ENCODE measurements at regions not wholly inside any gene's neighbourhood (a gene's known extent, or its start where the extent isn't known, plus 50 kb on each side); places are given as distances from the start of the nearest gene placed in this dataset.
"Not testable (repeated sequence)": the region's sequence is repeated elsewhere in the genome, so short reads cannot be mapped to it uniquely, and the experiment has no call there.

DNA sequence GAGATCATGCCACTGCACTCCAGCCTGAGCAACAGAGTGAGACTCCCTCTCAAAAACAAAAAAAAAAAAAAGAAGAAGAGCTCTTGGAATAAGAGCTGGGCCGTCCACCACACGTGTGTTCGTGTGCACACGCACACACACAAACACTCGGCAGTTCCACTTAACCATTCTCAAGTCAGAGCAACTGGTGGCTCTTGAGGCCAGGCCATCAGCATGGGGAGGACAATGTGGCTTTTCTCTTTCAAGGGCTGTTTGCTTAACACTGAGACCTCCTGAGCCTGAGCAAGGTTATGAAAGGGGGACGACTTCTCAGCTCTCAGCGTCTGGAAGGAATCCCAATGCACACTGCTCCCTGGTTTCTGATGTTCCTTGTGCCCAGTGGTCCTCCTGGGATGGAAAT is 444.9 kb downstream of the SOX9 start:
- DNase-seq = no peak

DNA sequence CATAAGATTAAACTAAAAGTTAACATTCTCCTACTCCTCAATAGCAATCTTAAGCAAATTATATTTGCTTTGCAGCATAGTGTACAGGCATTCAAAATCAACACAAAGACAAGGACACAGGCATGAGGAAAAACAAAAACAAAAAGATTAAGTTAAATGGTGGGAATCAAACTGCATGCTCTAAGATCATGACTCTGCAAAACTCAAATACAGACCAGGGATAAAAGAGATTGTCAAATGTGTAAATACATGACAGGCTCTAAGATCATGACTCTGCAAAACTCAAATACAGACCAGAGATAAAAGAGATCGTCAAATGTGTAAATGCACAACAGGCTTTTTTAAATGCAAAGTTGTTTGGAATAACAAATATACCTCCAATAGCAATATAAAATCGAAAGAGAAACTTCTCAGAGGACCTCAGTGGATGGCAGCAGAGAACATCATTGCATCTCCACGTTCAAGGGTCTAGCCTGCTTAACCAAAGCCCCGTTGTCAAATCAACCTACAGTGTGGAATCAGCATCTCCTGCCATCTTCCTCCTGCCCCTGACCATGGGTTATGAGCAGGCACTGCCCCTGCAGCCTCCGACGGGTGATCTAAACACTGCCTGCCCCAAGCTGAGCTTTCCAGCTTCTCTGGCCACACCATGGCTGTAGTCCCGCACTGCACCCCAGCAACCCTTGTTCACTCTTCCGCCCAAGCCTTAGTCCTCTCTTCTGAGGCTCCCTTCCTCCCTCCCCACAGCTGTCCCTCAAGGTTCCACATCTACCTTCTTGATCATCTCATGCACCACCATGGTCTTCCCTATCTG is 446.1 kb downstream of the SOX9 start:
- DNase-seq = no peak

DNA sequence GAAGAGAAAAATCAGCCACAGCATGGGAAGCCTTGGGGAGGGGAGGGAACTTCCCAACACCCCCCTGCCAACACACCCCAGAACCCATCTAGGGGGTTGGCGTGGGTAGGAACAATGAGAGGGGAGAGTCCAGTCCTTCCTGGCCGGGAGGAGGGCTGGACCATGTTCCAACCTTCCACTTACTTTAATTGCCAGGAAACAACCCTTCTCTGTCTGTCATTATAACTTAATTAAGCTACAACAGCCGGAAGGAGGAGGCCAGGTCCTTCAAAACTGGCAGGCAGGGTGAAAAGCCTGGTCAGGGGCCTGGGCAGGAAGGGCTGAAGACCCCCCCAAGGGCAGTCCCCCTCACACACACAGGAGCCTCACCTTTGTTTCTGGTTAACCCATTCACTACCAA is 447.0 kb downstream of the SOX9 start:
- DNase-seq = no peak

DNA sequence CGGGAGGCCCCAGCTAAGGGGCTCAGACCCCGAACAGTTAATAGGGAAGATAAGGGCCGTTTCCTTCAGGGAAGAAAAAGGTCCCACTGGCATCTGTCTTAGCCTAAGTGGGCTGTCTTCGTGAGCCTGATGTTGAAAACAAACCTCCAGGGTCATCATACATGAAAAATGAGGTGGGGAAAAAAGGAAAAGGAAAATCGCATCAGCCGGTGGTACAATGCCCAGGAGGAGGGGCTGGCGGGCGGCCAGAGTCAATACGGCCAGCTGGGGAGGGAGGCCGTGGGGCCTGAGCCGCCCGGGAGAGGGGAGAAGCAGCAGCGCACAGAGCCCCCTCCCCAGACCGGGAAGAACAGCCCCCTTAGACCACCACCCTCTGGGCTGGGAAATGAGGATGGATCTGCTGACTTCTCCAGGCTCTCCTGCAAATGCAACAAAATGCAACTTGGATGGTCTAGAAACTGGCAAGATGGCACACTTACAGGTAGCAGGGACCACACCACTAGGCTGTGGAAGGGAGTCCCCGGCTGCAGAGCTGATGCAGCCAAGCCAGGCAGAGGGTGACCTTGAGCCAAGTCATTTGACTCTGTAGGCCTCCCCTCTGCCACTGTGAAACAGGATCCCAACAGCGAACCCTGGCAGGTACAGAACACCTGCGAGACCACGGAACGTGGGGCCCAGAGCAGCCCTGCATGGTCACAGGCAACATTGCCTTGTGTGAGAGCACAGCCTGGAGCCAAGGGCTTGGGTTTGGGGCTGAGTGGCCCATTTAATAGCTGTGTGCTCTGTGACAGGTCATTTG is 448.5 kb downstream of the SOX9 start:
- no peak for DNase-seq

DNA sequence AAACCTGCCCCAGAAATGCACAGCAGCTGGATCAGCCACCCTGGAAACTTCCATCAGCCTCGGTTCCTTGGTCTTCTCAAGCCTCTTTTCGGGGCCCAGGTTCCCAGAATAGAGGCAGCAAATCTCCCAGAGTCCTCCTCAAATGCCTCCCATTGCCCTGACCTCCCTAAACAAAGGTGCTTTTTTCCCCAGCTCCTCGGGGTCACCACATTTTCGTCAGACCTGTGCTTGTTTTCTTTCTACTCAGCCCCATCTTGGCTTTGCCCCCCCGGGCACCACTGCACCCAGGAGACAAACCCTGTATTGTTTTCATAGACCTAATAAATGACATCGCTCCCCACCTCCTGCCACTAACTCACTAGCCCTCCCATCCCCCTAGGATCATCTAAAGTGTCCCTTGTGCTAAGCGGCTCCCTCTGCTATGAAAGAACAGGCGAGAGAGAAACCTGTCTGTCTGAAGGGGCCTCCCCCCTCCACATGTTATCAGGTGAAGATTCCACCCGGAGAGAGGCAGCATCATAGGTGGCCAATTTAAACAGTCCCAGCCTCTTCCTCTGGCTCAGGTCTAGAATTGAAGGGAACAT is 451.1 kb downstream of the SOX9 start:
- no peak for DNase-seq

DNA sequence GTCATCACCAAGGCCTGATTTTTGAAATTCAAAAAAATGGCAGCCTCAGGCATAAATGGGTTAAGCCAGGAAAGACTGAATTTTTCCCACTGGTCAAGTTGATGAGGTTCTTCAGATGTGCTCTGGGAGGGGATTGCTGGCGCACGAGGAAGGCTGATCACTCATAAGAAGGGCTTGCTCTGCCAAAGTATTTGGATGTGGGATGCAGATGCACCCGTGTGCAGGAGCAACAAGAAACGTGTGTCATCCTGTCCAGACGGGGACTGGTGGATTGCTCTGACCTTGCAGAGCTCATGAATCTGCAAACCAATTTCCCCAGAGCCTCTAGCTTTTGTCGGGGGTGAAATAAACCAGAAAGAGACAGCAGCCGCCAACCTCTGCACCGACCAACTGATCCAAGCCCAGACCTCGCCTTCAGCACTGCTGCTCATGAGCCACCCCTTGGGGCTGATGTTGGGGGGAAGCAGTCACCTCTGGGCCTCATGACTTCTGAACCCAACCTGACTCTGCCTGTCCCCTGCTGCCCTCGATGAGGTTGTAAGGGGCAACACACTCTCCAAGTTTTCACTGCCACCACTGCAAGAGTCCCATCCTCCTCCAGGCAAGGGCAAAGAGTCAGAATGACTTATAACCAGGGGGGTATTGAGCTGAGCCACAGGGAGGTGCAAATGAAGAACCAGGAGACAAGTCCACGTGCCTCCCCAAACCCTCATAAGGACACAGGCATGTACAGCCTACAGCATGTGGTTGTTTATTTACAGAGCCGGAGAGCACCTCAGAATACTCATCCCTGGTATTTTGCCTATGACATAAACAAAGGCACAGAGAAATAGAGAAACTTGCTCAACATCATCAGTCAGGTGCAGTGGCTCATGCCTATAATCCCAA is 452.0 kb downstream of the SOX9 start:
- no peak for DNase-seq

DNA sequence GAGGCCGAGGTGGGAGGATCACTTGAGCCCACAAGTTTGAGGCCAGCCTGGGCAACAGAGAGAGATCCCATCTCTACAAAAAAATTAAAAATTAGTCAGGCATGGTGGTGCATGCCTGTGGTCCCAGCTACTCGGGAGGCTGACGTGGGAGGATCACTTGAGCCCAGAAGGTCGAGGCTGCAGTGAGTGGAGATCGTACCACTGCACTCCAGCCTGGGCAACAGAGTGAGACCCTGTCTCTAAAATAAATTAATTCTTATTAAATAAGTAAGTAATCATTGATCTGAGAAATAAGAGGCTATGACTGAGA is 452.6 kb downstream of the SOX9 start:
- not testable (repeated sequence) for DNase-seq

DNA sequence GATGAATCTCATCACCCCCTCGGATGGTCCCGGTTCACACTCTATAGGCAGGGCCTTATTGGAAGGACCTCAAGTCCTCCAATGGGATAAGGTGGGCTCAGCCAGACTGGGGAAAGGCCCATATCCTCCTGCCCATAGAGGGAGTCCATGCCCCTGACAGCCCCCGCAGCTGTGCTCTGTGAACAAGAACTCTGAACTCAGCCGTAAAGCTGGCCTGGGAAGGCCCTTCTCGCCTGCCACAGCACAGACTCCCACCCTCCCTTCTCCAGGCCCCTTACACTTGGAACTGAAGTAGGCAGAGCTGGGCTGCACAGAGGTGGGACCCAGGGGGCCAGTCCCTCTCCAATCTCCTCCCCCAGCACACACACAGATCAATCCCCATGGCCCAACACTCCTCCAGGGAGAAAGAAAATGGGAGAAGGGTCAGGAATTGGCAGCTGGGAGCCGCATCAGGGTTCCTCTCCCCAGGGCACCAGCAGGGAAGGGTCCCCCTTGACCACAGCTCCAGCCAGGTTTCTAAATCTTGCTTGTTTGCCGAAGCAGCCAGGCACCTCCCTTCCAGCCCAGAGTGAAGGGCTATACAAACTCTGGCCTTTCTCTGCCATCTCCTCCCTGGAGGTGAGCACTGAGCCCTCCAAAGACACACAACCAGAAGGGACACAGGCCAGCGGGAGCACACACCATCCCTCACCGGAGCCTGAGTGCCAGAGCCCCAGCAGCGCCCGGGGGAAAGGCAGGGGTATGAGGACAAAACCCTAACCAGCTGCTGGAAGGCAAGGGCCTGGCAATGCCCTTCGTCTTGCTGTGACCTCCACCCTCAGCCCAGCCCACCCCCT is 454.1 kb downstream of the SOX9 start:
- DNase-seq = no peak

DNA sequence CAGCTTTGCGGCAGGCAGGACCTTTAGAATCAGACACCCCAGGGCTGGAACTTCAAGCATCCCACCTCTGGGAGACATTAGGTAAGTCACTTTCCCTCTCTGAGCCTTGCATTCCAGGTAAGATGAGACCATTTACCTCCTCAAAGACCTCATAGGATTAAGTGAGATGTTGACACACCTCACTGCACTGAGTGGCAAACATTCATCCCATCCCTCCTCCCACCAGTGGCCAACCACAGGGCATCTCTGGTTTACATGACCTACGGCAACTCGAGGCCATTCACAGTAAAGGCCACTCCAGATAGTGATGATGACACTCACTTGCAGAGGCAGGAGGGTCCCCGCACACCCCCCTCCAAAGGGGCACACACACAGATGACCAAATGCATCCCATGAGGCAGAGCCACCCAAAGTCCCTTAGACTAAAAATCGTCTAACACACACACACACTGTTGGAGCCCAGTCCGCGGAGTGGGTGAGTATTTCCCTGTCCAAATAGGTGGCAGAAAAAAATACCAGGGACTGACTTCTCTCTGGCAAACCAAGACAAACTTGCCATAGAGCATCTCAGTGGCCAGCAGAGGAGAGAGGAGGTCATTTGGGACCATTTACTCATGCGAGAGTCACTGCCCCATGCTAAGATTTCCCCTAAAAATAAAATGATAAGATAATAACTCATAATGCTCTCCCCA is 454.9 kb downstream of the SOX9 start:
- DNase-seq = no peak

DNA sequence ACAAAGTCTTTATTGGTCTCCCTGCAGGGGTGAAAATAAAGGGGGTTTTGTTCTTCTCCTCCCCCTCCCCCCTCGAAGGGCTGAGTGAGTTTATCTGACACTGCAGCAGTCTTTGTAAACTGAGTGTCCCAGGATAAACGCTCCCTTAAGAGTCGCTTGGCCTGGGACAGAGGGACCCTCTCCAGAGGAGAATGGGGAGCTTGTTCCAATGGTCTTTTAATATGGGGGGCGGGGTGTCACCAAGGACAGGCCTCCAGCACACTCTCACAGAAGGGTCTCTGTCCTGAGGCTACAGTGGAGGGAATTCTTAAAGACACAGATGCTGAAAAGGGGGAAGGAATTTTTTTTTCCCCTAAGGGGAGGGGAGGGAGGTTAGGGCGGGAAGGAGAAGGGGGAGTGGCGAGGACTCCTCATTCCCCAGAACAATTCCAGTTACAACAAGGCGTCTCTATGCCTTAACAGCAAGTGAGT is 455.5 kb downstream of the SOX9 start:
- no peak for DNase-seq

DNA sequence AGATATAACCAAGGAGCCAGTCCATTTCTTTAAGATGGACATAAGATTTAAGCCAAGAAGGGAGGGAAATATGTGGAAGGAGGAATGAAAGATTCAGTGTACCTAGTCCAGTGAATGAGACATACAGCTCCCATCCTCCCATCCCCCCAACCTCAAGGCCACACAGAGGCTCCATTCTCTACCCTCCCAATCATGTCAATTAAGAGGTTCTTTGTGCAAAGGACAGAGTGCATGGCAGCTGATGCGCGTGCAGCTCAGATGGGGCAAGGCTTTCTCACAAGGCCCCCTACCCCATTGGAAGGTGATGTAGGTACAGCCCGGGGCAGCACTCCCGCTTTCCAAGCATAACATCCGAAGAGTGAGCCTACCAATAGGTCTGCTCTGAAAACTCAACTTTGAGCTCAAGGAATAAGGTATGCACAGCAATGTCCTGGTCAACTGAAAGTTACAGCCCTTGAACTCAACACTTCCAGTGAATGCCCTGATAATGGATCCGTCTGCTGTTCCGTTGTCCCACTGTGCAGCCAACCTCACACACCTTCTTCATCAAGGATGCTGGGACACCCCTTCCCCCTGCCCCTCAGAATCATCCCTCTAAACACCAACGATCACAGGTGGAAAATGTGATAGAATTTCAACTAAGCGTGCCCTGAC is 458.1 kb downstream of the SOX9 start:
- no peak for DNase-seq

DNA sequence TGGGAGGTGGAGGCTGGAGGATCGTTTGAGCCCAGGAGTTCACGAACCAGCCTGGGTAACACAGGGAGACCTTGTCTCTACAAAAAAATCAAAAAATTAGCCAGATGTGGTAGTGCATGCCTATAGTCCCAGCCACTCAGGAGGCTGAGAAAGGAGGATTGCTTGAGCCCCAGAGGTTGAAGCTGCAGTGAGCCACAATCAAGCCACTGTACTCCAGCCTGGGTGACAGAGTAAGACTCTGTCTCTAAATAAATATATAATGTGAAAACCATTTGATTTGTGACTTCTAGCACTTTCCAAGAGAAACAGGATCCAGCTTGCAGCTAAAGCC is 459.1 kb downstream of the SOX9 start:
- DNase-seq = no peak

DNA sequence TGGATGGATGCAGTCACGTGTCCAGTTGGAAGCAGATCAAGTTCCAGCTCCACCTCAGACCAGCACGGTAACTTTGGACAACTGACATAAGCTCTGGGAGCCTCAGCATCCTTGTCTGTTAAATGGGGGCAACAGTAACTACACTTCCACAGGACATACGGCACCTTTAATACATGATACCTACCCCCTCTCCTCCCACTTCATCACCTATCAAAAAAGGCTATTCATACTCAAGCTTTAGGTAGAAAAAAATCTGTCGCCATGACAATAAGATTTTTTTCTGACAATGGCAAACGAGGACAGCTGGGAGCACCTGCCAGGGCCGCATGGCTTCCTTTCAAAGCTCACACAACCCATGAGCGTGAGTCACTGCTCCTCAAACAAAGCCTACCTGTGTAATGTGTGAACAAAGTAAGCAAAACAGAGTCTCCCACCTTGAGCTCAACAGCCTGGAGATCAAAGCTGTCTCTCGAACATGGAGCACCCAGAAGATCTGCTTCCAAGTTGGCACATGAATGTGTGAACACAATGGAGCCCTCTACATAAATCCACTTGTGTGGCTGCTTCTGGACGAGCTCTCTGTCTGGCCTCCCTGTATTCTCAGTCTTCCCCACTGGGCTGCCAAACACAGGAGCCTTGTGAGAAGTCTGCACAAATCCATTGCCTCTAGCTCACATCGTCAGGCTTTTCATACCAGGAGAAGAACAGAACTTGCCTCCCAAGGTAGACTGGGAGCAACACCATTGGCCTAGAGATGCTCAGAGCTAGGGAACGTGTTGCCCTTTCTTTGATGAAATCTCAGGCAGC is 459.7 kb downstream of the SOX9 start:
- no peak for DNase-seq

DNA sequence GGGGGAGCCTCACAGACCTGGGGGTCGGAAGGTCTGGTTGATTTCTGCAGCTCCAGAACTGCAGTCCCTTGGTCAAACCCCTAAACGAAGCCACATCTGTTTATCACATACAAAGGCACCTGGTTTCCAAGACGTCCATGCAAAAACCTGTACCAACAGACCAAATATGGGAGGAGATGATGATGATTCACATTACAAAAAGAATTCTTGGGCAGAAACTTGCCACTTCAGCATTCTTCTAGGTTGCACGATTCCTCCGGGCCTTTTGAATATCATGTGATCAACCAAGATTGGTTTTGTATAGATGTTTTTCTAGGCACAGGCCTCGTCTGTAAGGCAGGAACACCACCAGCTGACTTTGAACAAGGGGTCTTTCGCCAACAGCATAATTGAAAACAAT is 466.3 kb downstream of the SOX9 start:
- DNase-seq = no peak

DNA sequence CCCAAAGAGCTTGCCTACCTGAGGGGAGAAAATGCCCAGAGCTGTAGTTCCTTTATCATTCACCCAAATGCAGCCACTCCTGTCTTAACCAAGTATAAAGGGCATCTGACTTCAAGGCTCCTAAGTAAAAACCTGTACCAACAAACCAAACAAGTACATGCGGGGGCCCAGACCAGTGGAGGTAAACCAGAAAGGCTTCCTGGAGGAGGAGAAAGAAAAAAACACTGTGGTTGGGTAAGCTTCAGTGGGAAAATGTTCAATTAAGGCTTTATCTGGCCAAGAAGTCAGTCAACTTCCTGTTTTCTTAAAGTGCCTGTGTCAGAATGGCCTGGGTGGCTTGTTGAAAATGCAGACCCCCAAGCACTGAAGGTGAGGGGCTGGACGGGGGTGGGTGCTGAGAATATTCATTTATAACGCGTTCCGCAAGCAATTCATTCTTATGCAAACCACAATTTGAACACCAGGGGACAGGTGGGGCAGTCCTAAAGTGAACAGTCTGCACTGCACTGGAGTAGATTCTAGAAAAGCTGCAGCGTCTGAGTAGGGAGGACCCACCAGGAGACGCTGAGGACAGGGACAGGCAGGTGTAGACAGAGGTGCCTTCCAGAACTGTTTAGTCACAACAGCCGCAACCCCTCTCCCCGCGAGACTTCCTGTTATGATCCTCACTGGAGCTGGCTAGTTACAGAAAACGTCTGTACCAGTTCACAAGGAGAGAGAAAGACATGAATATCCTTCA is 467.1 kb downstream of the SOX9 start:
- DNase-seq = peak; percentile 14

DNA sequence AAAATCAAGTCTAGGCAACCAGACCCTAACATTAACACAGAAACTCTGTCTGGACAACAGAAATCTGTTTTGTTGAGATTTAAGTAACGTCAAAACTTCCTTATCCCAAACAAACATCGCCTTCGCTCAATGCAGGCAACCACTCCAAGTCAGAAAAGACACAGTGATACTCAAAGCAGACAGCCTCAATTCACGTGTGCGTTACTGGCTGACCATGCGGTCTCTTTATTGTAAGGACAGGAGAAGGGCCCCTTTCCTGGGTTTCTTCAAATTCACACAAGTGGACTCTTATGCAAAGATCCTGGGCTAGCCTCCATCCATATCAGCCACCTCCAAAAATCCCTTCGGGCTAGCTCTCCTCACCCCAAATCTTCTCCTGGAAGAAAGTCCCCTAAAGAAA is 467.7 kb downstream of the SOX9 start:
- DNase-seq = no peak

DNA sequence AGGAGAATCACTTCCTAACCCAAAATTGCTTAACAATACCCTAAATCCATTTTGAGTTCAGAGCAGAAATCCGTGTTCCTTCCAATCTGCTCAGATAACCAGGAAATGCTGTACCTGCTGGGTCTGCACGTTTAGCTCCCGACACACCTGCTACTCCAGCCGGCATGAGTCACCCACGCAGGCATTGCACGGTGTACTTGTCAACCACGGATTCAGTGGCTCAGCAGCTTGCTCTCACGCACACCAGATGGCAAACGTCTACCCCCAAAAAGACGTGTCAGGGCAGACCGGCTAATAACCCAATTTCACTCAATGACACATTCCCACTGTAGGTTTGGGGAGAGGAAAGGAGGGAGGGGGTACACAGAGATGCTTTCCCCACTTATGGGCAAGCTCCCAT is 468.1 kb downstream of the SOX9 start:
- peak; percentile 39 for DNase-seq

DNA sequence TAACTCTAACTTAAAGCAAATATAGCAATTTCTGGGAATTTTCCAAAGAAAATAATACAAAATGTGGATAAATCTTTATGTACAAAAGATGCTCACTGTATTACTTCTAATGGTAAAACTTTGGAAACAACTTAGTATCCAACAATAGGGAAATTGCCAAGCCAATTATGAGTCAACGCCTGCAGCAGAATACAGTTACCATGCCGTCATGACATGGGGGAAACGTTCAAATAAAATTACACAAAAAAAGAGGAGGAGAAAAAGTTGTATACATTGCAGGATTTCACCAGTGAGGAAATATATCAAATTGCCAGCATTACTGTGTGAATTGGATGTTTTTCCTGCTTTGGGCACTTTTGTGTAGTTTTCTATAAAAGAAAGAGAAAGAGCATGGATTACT is 469.6 kb downstream of the SOX9 start:
- DNase-seq = no peak

DNA sequence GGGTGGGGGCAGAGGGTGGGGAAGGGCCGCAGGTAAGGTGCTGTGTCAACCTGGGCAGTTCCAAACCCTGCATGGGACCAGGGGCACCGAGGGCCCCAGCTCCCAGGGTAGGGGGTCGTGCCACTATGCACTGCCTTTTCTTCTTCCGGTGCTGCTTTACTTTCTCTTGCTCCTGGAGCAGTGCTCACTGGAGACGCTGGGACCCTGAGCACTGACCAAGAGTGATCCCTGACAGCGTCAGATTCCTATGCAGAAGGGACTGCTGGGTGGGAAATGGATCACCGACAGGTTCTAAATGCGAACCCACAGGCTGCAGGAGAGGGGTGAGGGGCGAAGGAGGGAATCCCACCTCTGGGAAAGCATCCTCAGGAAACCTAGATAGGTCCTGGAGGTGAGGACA is 470.1 kb downstream of the SOX9 start:
- DNase-seq = no peak
